ENCODE measurements at regions not wholly inside any gene's neighbourhood (a gene's known extent, or its start where the extent isn't known, plus 50 kb on each side); places are given as distances from the start of the nearest gene placed in this dataset.

- TF ChIP-seq MAX (IDR thresholded peaks at IDR 0.05) (no peak), FOSL1 (IDR thresholded peaks at IDR 0.05; ENCODE audit: low read depth) (no peak), CTCF (IDR thresholded peaks at IDR 0.05 in 2 of 3, conservative IDR thresholded peaks at IDR 0.05 in 1 of 3; ENCODE audit: borderline replicate concordance in 1 of 3, insufficient read depth in 1 of 3, low read depth in 2 of 3, low read length in 2 of 3) (no peak), POLR2AphosphoS5 (IDR thresholded peaks at IDR 0.05; ENCODE audit: low read depth, low read length) (no peak), TCF7L2 (IDR thresholded peaks at IDR 0.05; ENCODE audit: borderline replicate concordance, extremely low read depth, insufficient read depth, insufficient read length) (no peak), RAD21 (IDR thresholded peaks at IDR 0.05; ENCODE audit: low read depth) (no peak), POLR2A (IDR thresholded peaks at IDR 0.05; ENCODE audit: borderline replicate concordance, extremely low read depth, insufficient read depth, insufficient read length) (no peak), ZBTB33 (IDR thresholded peaks at IDR 0.05; ENCODE audit: extremely low read depth, insufficient replicate concordance, low read length) (no peak)
Observed at GRCh38 chr5:146971401-146971800, 92.8 kb upstream of the PPP2R2B start.
